M059J (cell line): ENCODE measurements at regions not wholly inside any gene's neighbourhood (a gene's known extent, or its start where the extent isn't known, plus 50 kb on each side); places are given as distances from the start of the nearest gene placed in this dataset.
"Not testable (repeated sequence)": the region's sequence is repeated elsewhere in the genome, so short reads cannot be mapped to it uniquely, and the experiment has no call there.

ENCODE experiments used
- DNase-seq: peaks from one replicate; pipeline ENCODE4 v3.0.0-alpha.2; 2012; ENCODE audit warnings: low read depth

DNA sequence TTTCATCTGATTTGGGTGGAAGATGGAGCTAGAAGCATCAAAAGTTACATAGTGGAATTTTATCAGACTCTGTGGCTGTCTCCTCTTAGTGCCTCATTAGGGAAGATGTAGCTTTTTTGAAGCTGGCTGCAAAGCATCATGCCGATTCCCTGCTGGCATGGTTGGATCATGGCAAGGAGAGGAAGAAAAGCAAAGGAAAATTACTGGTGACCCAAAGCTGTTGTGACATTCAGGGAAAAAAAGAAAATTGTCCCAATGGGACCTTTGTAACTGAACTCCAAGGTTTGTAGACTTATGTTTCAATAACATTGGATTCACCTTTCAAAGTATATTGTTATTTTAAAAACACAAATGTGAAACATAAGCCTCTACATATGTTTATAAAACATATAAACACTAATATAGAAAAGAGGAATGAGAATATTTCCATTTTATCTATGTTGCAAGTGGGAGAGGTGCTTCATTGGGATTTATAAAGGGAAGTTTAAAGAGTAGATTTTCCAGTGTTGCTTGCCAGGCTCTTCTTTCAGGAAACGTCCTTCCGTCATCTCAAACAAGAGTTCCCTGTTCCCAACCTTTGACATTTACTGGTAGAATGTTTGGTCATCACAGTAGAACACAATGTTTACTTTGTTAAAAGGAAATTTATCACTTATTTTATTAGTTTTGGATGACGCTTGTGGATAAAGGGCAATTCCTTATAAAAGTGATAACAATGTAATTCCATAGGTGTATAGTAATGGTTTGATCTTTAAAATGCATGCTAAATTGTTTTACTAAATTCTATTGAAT lies 190.1 kb upstream of the GPRIN3 start:
- no peak for DNase-seq

DNA sequence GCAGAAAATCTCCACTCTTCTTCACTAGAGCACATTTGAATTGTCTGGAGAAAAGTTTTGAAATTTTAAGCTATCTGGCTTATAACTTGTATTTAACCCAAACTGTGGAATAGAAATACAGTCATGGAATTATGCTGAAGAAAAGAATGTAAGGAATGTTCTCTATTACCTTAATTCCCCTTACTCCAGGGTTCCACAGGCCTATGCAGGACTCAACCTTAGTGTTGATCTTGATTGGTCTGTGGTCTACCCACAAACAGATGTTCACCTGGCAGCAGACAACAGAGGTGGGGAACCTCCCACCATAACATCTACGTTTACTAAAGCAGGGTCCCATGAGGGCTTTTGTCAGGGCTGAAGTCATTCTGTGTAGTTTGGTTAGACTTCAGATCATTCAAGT lies 189.3 kb upstream of the GPRIN3 start:
- DNase-seq, result peak; percentile 30

DNA sequence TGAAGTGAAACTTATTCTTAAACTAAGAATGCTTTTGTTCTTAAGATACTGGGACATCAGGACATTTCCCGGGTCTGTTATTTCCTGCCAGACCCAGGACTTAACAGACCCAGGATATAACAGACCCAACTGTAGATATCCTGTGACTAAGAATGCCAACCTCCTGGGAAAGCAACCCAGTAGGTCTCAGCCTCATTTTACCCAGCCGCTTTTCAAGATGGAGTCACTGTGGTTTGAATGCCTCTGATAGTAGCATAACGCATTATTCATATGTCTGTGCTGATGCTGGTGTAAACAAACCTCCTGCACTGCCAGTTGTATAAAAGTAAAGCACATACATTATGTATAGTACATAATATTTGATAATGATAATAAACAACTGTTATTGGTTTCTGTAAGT lies 185.8 kb upstream of the GPRIN3 start:
- DNase-seq, result no peak

DNA sequence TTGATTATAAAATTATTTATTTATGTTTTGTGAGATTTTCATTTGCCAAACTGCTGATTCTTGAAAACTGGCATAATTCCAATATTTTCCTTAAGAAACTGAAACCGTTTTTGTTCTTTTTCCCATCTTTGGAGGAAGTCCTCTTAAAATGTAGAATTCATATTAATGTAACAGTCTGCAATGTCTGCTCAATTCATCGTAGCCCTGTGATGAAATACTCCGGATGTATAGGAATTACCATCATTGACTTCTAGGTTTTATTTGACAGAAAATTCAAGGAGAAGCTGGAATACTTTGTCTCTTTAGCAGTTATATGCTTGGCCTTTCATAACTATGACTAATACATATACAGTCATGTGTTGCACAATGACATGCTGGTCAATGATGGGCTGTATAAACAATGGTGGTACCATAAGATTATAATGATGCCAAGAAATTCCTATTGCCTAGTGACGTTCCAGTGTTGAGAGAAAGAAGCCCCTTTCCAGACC lies 185.0 kb upstream of the GPRIN3 start:
- peak; percentile 62 for DNase-seq

DNA sequence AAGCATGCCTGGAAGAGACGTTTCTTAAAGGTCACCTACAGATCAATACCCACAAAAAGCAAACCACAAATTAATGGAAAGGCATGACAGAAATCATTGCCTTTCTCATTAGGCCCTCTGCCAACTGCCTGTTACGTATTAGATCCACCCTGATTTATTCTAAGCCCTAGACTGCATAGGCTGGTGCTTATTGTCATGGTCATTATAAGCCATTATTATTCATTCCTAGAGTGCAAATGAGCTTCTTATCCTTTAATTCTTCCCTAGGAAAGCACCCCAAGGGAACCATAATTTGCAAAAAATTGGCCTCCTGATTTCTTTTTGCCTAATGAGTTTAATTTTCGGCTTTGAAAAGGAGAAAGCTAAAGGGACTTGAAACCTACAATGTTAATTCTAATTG lies 184.2 kb upstream of the GPRIN3 start:
- DNase-seq, result no peak

DNA sequence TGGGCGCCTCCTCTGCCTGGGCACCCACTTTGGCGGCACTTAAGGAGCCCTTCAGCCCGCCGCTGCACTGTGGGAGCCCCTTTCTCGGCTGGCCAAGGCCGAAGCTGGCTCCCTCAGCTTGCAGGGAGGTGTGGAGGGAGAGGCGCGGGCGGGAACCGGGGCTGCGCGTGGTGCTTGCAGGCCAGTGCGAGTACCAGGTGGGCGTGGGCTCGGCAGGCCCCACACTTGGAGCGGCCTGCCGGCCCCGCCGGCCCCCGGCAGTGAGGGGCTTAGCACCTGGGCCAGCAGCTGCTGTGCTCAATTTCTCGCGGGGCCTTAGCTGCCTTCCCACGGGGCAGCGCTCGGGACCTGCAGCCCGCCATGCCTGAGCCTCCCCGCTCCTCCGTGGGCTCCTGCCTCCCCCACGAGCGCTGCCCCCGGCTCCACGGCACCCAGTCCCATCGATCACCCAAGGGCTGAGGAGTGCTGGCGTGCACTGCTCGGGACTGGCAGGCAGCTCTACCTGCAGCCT lies 182.4 kb upstream of the GPRIN3 start:
- not testable (repeated sequence) for DNase-seq

DNA sequence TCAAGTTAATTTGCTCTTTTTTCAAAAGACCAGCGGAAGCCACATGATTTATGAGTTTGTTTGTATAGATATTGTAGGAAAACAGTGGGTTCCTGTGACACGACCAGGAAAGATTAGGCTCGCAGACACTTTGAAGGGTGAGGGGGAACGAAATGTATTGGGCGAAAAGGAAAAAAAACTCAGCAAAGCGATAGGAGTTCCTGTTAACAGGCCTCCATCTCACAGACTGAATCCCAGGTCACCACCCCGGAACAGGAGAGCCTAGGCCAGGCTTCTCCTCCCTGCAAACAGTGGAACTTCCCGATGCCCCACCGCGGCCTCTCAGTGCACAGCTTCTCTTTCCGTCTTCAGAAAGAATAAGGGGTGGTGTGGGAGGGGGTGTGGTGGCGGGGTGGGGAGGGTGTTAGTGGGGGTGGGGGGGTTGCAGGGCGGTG lies 181.8 kb upstream of the GPRIN3 start:
- no peak for DNase-seq

DNA sequence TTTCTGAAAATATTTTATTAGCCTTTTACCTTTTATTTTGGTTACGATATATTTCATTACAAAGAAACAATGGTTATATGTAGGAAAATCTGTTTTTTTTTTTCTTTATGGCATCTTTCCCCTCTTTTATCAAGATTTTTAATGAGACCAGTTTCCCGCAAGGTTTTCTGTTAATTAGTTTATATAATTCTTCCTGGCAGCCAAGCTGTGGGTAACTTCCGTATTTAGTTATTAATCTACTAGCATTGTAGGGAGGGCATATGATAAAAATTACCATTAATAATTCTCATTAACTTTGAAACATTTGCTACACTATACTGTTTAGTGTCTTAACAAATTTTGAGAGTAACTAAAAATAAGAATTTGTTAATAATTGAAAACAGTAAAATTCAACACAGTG lies 181.1 kb upstream of the GPRIN3 start:
- DNase-seq, result no peak

DNA sequence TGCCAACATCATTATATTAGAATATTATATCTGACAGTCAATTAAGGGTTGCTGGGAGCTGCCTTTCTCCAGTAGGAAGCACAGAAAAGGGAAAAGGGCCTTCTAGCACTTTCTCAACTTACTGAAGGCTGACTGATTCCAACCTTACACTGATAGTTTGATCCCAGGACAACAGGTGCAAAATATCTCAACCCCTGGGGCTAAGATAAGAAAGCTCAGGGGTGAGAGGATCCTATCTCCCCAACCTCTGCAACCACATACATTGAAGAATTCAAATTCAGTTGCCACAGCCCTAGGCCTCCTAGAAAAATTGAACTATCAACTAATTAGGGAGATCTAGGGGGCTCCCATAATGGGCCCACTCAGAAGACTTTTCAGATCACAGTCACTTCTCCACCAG lies 179.1 kb upstream of the GPRIN3 start:
- no peak for DNase-seq

DNA sequence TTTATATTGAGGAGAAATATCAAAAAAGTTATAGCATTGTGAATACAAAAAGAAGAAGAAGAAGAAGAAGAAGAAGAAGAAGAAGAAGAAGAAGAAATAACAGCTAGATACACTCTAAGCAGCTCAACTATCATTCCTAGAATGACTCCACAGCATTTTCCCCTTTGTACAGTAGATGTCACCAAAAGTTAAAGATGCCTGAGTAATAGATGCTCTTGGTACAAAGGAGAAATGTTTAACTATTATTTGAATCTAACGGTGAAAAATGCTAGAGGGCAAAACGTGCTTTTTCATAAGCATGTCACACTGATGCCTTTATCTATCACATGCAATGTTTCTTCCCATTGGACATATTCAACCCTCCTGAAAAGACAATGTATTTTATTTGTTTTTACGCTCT lies 178.4 kb upstream of the GPRIN3 start:
- peak; percentile 54 for DNase-seq

DNA sequence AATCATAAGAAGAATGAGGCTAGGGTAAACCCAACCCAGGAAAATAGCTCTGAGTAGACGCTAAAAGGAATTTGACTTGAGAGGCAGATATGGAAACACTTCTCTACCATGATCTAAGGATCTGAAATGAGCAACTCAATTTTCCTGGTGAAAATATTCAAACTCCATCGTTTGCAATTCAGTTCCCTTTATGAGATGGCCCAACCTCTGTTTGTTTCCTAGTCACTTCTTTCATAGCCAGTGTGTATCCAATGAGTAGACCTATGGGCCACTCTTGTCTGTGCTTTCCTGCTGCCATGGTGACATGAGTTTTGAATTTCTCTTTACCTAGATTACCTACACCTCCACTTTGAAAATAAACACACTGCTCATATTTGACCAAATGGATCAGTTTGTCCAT lies 176.2 kb upstream of the GPRIN3 start:
- DNase-seq, result no peak

DNA sequence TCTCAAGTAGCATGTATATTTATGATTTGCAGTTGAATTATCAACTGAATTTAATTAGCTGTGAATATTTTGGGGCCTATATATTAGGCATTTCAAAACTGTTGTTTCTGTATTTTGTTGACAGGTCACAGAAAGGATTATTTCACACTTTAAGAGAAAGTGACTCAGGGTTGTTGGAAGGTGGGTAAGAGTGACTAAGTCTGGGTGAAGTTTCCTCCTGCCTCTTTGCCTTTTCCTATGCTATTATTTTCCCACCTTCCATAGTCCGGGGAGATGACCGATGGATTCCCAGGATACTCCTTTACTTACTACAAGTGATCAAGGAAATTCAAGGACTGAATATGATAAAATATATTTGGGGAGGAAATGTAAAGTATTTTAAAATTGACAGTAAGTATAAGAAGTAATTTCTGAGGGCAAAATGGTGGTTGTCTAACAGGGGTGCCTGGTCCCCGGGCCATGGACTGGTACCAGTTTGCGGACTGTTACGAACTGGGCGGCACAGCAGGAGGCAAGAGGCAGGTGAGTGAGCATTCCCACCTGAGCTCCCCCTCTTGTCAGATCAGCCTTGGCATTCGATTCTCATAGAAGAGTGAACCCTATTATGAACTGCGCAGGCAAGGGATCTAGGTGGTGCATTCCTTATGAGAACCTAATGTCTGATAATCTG lies 175.5 kb upstream of the GPRIN3 start:
- DNase-seq, result no peak

DNA sequence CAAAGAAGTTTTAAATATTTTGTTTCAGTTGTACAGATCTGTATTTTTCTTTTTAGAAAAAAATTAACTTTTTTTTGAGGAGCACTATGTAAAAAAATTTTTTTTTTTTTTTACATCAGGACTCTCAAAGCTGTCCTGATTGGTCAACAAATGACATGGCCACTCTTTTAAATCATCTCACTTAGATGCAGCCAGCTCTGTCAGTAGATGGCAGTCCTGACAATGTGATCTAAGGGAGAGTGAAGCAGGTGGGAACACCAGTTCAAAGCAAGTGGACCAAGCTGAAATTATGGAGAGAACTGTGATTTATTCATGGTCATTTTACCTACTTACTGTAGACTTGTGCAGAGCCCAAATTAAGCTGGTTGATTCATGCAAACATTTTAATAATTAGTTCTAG lies 174.7 kb upstream of the GPRIN3 start:
- DNase-seq, result peak; percentile 71

DNA sequence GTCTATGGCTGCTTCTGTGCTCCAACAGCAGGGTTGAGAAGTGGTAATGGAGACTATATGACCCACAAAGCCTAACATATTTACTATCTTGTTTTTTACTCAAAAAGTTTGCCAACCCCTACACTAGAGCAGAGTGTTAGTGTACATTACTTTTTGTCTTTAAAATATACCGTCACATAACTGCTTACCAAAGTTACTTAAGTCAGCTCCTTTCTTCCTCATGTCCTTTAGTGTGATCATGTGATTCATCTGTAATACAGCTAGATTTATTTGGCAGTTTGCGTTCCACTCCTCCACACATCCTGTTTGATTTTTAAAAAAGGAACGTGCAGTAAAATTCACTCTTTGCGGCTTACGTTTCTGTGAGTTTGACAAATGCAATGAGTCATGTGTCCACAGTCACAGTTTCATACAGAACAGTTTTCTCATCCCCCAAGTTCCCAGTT lies 162.4 kb upstream of the GPRIN3 start:
- DNase-seq, result peak; percentile 88

DNA sequence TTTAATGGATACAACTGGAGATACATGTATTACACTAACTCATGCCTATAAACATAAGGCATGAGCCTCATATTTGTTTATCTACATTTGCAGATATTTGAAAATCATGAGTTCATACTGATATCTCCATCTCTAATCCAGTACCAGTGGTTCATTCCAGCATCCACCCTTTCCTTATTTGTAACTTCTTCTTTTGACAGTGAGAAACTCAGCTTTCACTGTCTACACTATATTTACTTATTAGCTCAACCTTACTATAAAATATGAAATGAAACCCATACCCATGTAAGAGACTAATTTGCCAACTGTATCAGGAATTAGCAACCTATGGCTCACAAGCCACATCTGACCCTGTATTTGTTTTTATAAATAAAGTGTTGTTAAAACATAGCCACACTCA lies 161.9 kb upstream of the GPRIN3 start:
- DNase-seq, result peak; percentile 5

DNA sequence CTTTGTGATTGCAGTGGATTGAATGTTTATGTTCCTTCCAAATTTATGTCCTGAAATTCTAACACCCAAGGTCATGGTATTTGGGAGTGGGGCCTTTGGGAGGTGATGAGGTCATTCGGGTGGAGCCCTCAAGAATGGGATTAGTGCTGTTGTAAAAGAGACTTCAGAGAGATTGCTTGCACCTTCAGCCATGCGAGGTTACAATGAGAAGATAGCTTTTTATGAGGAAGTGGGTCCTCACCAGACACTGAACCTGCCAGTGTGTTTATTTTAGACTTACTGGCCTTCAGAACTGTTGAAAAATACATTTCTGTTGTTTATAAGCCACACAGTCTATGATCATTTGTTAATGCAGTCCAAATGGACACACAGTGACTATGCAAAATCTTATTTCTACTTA lies 161.0 kb upstream of the GPRIN3 start:
- DNase-seq, result peak; percentile 1

DNA sequence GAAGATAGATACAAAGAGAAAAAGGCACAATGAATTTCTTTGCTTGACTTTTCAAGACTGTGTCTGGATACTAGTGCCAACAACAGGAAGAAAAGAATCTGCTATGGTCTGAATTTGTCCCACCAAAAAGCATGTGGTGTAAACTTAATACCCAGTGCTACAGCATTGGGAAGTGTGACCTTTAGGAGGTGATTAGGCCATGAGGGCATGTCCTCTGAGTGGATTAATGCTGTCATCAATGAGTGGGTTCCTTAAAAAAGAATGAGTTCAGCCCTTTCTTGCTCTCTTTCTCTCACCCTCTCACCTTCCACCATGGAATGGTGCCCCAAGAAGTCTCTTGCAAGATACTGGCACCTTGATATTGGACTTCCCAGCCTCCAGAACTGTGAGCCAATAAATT lies 155.7 kb upstream of the GPRIN3 start:
- no peak for DNase-seq

DNA sequence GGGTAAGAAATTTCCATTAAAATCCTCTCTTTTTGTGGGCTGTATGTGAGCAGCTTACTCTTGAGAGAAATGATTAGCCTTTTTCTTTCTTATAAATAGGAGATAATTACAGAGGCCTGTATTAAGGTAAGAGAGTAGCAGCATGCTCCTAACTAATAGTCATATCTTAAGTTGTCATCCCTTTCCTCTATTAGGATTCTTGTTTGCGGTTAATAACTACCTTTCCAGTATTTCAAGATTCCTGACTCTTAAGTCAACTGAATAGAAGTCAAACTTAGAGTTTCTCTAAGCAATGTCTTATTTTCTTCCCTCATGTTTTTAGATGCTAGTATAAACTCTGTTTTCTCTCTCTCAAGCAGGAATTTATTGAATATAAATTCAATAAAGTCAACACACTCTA lies 139.9 kb upstream of the GPRIN3 start:
- no peak for DNase-seq

DNA sequence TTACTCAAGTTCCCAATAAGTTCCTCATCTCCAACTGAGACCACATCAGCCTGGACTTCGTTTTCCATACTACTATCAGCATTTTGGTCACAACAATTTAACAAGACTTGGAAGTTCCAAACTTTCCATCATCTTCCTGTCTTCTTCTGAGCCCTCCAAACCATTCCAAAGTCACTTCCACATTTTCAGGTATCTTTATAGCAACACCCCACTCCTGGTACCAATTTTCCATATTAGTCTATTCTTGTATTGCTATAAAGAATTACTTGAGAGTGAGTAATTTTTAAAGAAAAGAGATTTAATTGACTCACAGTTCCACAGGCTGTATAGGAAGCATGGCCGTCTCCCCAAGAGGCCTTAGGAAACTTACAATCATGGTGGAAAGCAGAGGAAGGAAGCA lies 138.6 kb upstream of the GPRIN3 start:
- no peak for DNase-seq

DNA sequence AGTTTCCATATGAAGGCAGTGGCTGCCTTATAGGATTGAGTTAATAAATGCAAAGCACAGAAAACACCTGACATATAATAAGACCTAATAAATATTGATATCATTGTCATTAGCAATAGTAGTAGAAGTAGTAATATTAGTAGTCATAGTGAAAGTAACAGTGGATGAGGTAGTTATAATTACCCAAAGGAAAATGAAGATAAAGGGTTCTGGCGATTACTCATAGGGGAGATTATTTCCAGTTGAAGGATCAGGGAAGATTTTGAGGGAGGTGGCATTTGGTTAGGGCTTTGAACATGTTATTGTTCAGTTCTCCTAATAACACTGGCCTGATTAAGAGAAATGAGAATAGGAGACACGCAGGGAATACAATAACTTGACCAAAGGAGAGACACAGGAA lies 131.9 kb upstream of the GPRIN3 start:
- peak; percentile 55 for DNase-seq

DNA sequence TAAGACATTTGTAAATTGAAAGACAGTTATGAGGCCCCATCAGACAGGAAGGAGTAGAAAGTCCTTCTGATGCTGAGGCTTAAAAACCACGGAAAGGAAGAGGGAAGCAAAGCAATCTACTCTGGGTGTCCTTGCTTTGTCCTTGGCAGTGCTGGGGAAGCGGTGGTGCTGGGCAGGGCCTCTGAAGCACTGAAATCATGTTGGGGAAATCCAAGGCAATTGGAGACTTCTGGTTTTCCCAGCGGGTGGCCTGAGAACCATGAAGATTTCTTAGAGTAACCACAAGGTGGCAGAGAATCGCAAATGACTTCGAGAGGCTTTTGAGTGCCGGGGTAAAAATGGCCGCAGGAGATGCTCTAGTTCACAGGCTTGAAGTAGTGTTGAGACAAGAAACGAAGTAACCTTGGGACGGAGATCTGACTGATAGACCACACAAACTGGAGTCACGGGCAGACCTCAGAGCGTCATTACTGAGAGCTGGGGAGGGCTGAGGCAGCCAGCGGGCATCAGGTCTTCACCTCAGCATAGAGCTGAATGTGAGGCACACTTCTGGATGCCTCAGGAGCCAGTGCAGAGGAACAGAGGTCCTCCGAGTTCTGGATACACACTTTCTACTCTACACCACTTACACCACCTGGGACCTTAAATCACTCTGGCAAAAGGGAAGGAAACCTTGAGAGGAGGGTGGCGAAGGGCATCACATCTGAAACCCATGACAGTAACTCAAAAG lies 130.7 kb upstream of the GPRIN3 start:
- peak; percentile 57 for DNase-seq

DNA sequence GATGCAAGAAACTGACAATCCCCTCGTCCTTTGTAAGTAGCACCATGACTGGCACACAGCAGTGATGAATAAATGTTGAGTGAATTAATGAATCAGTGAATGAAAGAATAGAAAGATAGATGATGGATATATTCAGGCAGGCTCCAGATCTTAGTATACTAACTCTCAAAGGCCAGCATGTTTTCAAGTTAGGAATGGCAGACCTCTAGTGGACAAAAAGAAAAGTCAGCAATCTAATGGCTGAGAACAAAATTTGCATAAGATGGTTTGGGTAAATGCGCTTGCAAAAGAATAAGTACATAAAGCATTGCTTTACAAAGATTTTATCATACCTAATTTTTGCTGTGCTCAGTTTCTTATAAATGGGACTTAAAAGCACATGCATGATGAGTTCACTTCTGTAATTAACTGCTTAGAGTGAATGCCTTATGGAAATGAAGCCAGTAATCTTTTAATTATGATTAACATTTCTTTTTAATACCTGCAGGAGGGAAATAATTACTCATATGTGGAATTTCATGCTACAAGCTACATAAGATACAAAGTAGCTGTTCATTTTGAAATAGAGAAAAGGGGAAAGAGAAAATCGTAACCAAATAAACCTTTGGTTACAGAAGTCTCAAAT lies 126.9 kb upstream of the GPRIN3 start:
- peak; percentile 25 for DNase-seq
